GM12872 (cell line): ENCODE measurements at regions not wholly inside any gene's neighbourhood (a gene's known extent, or its start where the extent isn't known, plus 50 kb on each side); places are given as distances from the start of the nearest gene placed in this dataset.

ENCODE experiments used
- TF ChIP-seq, protein P1 (sequence below): IDR thresholded peaks from 3 replicates; pipeline ENCODE4 v1.5.1; 2011; ENCODE audit warnings: low read depth, mild to moderate bottlenecking, low read length, moderate library complexity; ENCODE audit not compliant: insufficient read depth

DNA sequence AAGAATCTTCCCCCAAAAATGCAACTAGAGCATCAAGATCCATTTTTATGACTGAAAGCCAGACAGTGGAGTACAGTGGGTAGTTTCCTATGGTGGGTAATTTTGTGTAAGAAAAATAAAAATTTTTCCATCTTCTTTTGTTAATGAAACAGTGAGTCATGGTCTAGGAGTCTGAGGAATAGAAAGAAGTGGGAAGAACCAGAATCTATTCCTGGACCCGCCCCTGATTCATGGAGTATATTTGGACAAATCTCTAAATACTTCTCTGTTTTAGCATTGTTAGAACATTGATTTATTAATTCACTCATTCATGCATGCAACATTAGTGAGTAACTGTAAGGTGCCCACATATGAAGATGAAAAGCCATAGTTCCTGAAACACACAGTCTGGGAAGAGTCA is 304.5 kb upstream of the GPR149 start:
- TF ChIP-seq, protein P1, sequence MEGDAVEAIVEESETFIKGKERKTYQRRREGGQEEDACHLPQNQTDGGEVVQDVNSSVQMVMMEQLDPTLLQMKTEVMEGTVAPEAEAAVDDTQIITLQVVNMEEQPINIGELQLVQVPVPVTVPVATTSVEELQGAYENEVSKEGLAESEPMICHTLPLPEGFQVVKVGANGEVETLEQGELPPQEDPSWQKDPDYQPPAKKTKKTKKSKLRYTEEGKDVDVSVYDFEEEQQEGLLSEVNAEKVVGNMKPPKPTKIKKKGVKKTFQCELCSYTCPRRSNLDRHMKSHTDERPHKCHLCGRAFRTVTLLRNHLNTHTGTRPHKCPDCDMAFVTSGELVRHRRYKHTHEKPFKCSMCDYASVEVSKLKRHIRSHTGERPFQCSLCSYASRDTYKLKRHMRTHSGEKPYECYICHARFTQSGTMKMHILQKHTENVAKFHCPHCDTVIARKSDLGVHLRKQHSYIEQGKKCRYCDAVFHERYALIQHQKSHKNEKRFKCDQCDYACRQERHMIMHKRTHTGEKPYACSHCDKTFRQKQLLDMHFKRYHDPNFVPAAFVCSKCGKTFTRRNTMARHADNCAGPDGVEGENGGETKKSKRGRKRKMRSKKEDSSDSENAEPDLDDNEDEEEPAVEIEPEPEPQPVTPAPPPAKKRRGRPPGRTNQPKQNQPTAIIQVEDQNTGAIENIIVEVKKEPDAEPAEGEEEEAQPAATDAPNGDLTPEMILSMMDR, result no peak

DNA sequence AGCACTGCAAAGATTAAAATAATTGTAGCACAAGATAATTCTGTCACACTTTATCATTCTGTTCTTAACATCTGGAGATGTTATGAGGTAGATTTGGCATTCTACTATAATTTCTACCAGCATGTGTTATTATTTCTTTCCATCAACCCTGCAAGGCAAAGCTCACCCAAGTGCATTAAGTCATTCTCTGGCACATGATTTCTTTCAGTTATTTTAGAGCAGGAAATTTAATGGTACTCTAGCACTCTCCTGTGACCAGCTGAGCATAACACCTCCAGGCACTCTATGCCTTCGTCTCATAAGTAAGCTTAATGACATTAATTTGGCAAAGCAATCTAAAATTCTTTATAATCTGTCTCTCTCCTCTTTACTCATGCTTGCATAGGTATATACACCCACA is 300.2 kb upstream of the GPR149 start:
- TF ChIP-seq, protein P1, result no peak

DNA sequence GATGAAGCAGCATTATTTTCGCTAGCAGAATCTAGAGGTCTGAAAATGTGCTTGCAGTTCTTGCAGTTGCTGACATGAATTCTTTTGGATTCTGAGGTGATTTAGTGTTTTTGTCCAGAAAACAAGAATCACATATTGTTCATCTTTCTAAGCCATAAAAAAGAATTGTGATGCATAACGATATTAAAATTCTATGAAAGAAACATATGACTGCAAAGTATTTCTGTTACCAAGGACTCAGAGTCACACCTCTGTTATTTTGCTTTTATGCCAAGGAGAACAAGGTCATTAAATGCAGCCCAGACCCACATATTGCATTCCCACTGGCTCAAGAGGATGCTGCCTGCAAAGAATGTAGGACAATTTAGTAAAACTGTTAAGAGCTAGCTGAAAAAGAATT is 299.8 kb upstream of the GPR149 start:
- TF ChIP-seq, protein P1, result no peak

DNA sequence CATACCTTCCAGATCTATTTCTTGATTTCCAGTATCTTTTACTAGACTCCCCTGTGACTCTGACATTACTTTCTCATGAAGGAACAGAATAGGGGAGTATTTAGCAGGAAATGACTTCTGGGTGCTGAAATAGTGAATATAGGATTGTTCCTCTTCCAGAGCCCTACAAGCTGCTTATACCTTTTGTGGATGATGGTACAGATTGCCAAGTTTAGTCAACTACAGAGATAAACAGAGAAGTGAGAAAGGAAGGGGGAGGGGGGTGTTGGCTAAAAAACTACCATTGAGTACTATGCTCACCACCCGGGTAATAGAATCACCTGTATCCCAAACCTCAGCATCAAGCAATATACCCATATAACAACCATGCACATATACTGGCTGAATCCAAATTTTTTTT is 298.3 kb upstream of the GPR149 start:
- TF ChIP-seq, protein P1, result no peak

DNA sequence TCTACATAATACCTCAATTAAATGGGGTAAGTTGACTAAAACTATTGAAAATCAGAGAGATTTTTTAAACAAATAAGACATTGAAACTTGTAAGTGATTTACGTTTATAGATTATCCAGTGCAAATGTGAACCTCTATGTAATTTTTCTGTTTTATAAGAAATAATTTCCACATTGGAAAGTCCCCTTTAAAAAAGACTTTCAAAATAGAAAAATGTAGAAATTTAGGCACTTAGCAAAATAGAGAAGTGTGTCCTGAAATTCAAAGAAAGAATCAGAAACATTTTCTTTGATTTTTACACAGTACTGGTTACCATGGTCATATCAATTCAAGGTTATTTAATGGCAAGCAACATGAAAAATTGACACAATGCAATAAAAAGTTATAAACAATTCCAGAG is 290.9 kb upstream of the GPR149 start:
- TF ChIP-seq, protein P1, result no peak

DNA sequence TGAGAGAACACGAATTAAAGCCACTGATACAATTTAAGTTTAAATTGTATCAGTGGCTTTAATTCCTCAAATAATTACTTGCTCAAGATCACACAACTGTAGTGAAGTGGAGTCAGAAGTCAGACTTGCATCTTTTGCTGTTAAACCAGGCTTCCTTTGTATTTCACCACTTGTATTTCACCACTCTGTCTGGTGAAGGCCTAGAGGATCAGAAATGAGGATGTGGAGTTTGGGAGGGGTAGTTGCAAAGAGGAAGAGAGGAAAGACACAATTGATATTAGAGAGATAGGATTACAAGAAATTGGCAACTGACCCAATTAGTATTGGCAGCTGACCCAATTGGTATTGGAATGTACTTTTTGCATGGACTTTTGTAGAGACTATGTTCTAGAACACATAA is 288.1 kb upstream of the GPR149 start:
- TF ChIP-seq, protein P1, result no peak

DNA sequence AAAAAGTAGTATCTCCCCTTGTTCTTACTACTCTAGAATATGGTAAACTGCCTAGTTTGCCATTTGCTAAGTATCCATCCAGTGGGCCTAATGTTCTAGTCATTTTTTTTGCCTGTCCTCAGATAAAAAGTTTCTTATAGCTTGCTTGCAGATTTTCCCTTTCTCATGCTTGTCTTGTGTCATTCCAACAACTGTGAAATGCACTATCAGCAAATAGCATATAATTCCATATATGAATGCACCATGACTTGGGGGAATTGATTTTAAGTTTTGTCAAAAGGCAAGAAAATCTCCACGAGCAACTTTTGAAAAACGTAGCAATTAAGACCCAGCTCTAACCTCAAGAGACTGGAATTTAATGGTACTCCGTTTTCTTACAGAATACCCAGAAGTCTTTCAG is 286.2 kb upstream of the GPR149 start:
- TF ChIP-seq, protein P1, result no peak

DNA sequence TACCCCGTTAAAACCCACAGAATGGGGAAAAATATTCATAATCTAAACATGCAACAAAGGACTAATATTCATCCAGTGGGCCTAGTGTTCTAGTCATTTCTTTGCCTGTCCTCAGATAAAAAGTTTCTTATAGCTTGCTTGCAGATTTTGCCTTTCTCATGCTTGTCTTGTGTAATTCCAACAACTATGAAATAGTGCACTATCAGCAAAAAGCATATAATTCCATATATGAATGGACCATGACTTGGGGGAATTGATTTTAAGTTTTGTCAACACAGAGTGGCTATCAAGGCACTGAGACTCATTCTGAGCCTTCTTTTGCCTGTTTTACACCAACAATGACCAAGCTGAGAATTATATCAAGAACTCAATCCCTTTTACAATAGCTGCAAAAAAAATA is 278.6 kb upstream of the GPR149 start:
- TF ChIP-seq, protein P1, result no peak
